T-helper 1 cell treated with Interleukin-12 subunit alpha and Interleukin-12 subunit beta and Interleukin-4 antibody, amounts not matched to agents 30 μg/mL and 1 μg/mL, for 36 hours (primary cell): ENCODE measurements at regions not wholly inside any gene's neighbourhood (a gene's known extent, or its start where the extent isn't known, plus 50 kb on each side); places are given as distances from the start of the nearest gene placed in this dataset.

Experiments used
- H3K27ac Mint-ChIP-seq: one replicate; pipeline ENCODE4 v1.8.0; 2021; ENCODE audit warnings: mild to moderate bottlenecking, mixed read lengths
- H3K27me3 Mint-ChIP-seq: one replicate; pipeline ENCODE4 v1.8.0; 2021; ENCODE audit warnings: low read depth, mixed read lengths
- H3K36me3 Mint-ChIP-seq: one replicate; pipeline ENCODE4 v1.8.0; 2021; ENCODE audit warnings: low read depth, mixed read lengths
- H3K4me1 Mint-ChIP-seq: one replicate; pipeline ENCODE4 v1.8.0; 2021; ENCODE audit warnings: low read depth, mixed read lengths
- H3K4me3 Mint-ChIP-seq: one replicate; pipeline ENCODE4 v1.8.0; 2021; ENCODE audit warnings: mild to moderate bottlenecking, moderate library complexity, mixed read lengths
- H3K9me3 Mint-ChIP-seq: one replicate; pipeline ENCODE4 v1.8.0; 2021; ENCODE audit warnings: mixed read lengths

- H3K27me3 Mint-ChIP-seq: no peaks in the 10 kb centered on the region
- peaks cover 12% of the 10 kb centered on the region for H3K4me1 Mint-ChIP-seq
- H3K36me3 Mint-ChIP-seq: peaks cover 5% of the 10 kb centered on the region
- H3K4me3 Mint-ChIP-seq: no peak overlapping the region
- H3K9me3 Mint-ChIP-seq: peaks cover 2% of the 10 kb centered on the region
- H3K27ac Mint-ChIP-seq: no peak overlapping the region
Measured at GRCh38 chr2:195606179-195606578, 50.8 kb upstream of the SLC39A10 start.

DNA sequence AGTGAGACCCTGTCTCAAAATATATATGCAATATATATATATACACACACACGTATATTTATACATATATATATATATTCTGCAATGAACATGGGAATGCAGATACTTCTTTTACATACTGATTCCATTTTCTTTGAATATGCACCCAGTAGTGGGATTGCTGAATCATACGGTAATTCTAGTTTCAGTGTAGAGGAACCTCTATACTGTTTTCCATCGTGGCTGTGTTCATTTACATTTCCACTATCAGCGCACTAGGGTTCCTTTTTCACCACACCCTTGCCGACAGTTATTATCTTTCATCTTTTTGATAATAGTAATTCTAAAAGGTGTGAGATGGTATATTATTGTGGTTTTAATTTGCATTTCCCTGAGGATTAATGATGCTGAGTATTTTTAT lies 52.3 kb upstream of the SLC39A10 start:
- Mint-ChIP-seq H3K4me1 (peaks cover 9% of the 10 kb centered on the region), H3K27ac (no peak overlapping the region), H3K36me3 (peaks cover 6% of the 10 kb centered on the region), H3K4me3 (no peak overlapping the region), H3K9me3 (peaks cover 2% of the 10 kb centered on the region), H3K27me3 (no peaks in the 10 kb centered on the region)

DNA sequence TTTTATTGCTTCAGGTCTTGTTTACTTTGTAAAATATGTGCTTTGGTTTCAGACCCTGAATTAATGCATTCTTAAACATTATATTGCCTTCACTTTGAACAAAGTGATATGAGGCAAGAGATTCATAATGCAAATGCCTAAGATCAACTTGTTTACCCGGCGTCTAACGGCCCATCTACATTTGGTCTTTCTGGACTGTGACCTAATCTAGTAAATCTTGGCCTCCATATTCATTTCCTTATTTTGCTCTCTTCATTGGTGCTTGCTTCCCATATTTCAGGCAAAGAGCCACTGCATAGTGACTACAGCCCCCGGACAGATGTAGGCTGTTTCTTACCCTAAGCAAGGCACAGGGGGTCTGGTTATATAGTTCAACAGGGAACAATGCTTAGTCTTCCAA lies 53.0 kb upstream of the SLC39A10 start:
- H3K27ac Mint-ChIP-seq: no peak overlapping the region
- H3K4me1 Mint-ChIP-seq: peaks cover 6% of the 10 kb centered on the region
- no peaks in the 10 kb centered on the region for H3K27me3 Mint-ChIP-seq
- H3K4me3 Mint-ChIP-seq: no peak overlapping the region
- H3K9me3 Mint-ChIP-seq: peaks cover 2% of the 10 kb centered on the region
- peaks cover 6% of the 10 kb centered on the region for H3K36me3 Mint-ChIP-seq

GRCh38 chr2:195603408-195603807 lies 53.6 kb upstream of the SLC39A10 start:
- Mint-ChIP-seq H3K4me1 (peaks cover 6% of the 10 kb centered on the region), H3K4me3 (no peak overlapping the region), H3K27me3 (no peaks in the 10 kb centered on the region), H3K27ac (no peak overlapping the region), H3K9me3 (peaks cover 2% of the 10 kb centered on the region), H3K36me3 (peaks cover 6% of the 10 kb centered on the region)

GRCh38 chr2:195602687-195603086 lies 54.3 kb upstream of the SLC39A10 start:
- Mint-ChIP-seq H3K27me3 (no peaks in the 10 kb centered on the region), H3K4me1 (peaks cover 6% of the 10 kb centered on the region), H3K27ac (no peak overlapping the region), H3K4me3 (no peak overlapping the region), H3K36me3 (peaks cover 6% of the 10 kb centered on the region), H3K9me3 (peaks cover 2% of the 10 kb centered on the region)

GRCh38 chr2:195601361-195601760 lies 55.7 kb upstream of the SLC39A10 start:
- H3K4me1 Mint-ChIP-seq: peaks cover 5% of the 10 kb centered on the region
- no peak overlapping the region for H3K27ac Mint-ChIP-seq
- H3K36me3 Mint-ChIP-seq: peaks cover 3% of the 10 kb centered on the region
- no peaks in the 10 kb centered on the region for H3K9me3 Mint-ChIP-seq
- no peaks in the 10 kb centered on the region for H3K27me3 Mint-ChIP-seq
- no peak overlapping the region for H3K4me3 Mint-ChIP-seq

GRCh38 chr2:195600778-195601177 lies 56.2 kb upstream of the SLC39A10 start:
- no peaks in the 10 kb centered on the region for H3K27me3 Mint-ChIP-seq
- no peak overlapping the region for H3K4me3 Mint-ChIP-seq
- H3K4me1 Mint-ChIP-seq: peaks cover 2% of the 10 kb centered on the region
- H3K9me3 Mint-ChIP-seq: no peaks in the 10 kb centered on the region
- no peak overlapping the region for H3K27ac Mint-ChIP-seq
- peaks cover 2% of the 10 kb centered on the region for H3K36me3 Mint-ChIP-seq

GRCh38 chr2:195596840-195597239 lies 60.2 kb upstream of the SLC39A10 start:
- peaks cover 3% of the 10 kb centered on the region for H3K9me3 Mint-ChIP-seq
- H3K4me1 Mint-ChIP-seq: peaks cover 17% of the 10 kb centered on the region
- H3K36me3 Mint-ChIP-seq: peaks cover 5% of the 10 kb centered on the region
- no peak overlapping the region for H3K27ac Mint-ChIP-seq
- no peaks in the 10 kb centered on the region for H3K27me3 Mint-ChIP-seq
- no peak overlapping the region for H3K4me3 Mint-ChIP-seq

DNA sequence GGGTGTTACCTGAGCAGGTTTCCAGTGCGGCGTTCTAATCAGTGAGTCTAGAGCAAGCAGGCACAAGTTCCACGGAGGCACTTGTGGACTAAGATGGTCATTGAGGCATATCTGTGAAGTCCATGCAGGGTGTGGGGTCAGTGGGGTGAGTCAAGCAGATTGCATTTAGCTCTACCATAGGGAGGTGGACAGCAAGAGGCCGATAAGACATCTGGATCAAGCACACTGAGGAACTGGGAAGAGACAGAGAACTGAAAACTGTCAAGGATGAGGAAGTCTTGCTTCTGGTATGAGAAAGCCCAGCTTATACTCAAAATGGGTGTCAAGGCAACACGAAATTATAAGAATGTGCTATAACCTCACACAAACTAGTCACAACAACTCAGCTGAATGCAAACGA lies 61.2 kb upstream of the SLC39A10 start:
- peaks cover 3% of the 10 kb centered on the region for H3K9me3 Mint-ChIP-seq
- peaks cover 15% of the 10 kb centered on the region for H3K4me1 Mint-ChIP-seq
- no peaks in the 10 kb centered on the region for H3K27me3 Mint-ChIP-seq
- peaks cover 3% of the 10 kb centered on the region for H3K36me3 Mint-ChIP-seq
- H3K27ac Mint-ChIP-seq: no peak overlapping the region
- no peak overlapping the region for H3K4me3 Mint-ChIP-seq

GRCh38 chr2:195594919-195595694 lies 61.9 kb upstream of the SLC39A10 start:
- H3K4me3 Mint-ChIP-seq: no peak overlapping the region
- peaks cover 3% of the 10 kb centered on the region for H3K9me3 Mint-ChIP-seq
- peaks cover 15% of the 10 kb centered on the region for H3K4me1 Mint-ChIP-seq
- no peaks in the 10 kb centered on the region for H3K27me3 Mint-ChIP-seq
- no peak overlapping the region for H3K27ac Mint-ChIP-seq
- H3K36me3 Mint-ChIP-seq: peaks cover 3% of the 10 kb centered on the region

GRCh38 chr2:195594248-195594647 lies 62.8 kb upstream of the SLC39A10 start:
- Mint-ChIP-seq H3K4me3 (no peak overlapping the region), H3K9me3 (peaks cover 3% of the 10 kb centered on the region), H3K4me1 (peaks cover 18% of the 10 kb centered on the region), H3K36me3 (peaks cover 3% of the 10 kb centered on the region), H3K27me3 (no peaks in the 10 kb centered on the region), H3K27ac (peak overlapping the region; percentile 14)

DNA sequence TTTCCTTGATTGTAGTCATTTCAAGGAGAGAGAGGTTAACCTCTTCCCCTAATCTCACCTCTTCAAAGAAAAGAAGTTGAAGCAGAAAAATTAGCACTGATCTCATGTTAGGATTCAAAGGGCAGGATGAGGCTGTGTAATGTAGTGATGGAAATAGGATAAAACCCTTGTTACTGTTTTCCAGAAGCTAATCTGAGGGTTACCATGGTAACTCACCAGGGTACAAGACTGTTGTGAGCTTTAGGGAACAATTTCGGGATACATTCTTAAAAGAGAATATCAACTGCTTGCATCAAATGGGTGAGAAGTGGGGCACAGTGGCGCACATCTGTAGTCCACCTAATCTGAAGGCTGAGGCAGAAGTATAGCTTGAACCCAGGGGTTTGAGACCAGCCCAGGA lies 64.9 kb upstream of the SLC39A10 start:
- peaks cover 18% of the 10 kb centered on the region for H3K4me1 Mint-ChIP-seq
- no peak overlapping the region for H3K4me3 Mint-ChIP-seq
- H3K36me3 Mint-ChIP-seq: peaks cover 3% of the 10 kb centered on the region
- H3K9me3 Mint-ChIP-seq: peaks cover 3% of the 10 kb centered on the region
- no peak overlapping the region for H3K27ac Mint-ChIP-seq
- H3K27me3 Mint-ChIP-seq: no peaks in the 10 kb centered on the region

DNA sequence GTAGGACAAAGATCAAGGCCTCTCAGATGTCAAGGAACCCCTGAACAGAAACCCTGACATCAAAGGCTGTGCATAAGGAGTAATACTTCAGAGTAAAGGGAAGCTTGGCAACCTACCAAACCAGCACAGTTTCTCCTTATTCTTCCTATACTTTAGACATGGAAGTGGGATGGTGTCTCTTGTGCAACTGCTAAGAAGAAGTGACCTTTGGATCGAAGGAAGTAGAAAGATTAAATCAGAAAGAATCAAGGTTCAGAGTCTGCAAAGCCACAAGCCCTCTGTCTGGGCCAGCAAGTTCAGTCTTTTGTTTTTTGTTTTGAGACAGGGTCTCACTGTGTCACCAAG lies 66.2 kb upstream of the SLC39A10 start:
- no peak overlapping the region for H3K27ac Mint-ChIP-seq
- no peak overlapping the region for H3K4me3 Mint-ChIP-seq
- H3K4me1 Mint-ChIP-seq: peaks cover 18% of the 10 kb centered on the region
- no peaks in the 10 kb centered on the region for H3K27me3 Mint-ChIP-seq
- H3K36me3 Mint-ChIP-seq: peaks cover 3% of the 10 kb centered on the region
- H3K9me3 Mint-ChIP-seq: peaks cover 3% of the 10 kb centered on the region

DNA sequence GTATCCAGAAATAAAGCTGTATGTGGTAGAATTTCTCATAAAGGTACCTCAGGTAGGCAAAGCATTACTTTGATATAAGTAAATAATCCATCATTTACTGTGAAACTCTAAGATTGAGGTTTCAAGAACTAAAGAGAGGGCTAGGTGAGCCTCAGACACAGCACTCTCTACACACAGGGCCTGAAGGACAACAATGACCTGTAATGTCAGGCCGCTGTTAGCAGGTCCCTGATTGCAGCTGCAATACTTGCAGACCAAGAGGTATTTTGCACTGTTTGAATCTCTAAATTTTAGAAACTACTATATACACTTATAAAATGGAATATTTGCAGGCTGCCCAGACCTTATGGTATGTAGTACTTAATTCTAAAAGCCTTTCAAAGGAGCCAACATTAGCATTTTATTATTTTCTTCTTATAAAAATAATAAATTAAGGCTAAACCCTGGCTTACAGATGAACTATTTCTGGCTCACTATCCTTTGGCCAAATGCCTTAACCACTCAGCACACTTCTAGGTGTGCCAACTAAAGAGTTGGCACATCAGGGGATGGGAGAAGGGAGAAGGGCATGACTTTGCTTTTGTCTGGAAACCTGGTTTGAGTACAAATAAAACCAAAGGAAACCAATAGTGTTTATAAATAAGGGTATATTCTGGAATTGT lies 66.7 kb upstream of the SLC39A10 start:
- peaks cover 16% of the 10 kb centered on the region for H3K4me1 Mint-ChIP-seq
- H3K27ac Mint-ChIP-seq: no peak overlapping the region
- H3K27me3 Mint-ChIP-seq: no peaks in the 10 kb centered on the region
- H3K9me3 Mint-ChIP-seq: peaks cover under 1% of the 10 kb centered on the region
- H3K36me3 Mint-ChIP-seq: peaks cover 1% of the 10 kb centered on the region
- H3K4me3 Mint-ChIP-seq: no peak overlapping the region

DNA sequence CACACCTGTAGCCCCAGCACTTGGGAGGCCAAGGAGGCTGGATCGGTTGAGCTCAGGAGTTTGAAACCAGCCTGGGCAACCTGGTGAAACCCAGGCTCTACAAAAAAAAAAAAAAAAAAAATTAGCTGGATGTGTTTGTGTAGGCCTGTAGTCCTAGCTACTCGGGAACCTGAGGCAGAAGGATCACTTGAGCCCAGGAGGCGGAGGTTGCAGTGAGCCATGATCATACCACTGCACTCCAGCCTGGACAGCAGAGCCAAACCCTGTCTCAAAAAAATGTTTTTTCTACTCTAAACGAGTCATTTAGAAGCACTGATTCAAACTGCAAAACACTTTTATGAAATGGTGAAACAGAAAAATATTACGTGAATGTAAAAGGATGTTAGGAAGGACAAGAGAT lies 69.1 kb upstream of the SLC39A10 start:
- no peak overlapping the region for H3K4me3 Mint-ChIP-seq
- H3K36me3 Mint-ChIP-seq: no peaks in the 10 kb centered on the region
- no peak overlapping the region for H3K27ac Mint-ChIP-seq
- no peaks in the 10 kb centered on the region for H3K27me3 Mint-ChIP-seq
- peaks cover 4% of the 10 kb centered on the region for H3K4me1 Mint-ChIP-seq
- H3K9me3 Mint-ChIP-seq: no peaks in the 10 kb centered on the region
